ENCODE measurements at regions not wholly inside any gene's neighbourhood (a gene's known extent, or its start where the extent isn't known, plus 50 kb on each side); places are given as distances from the start of the nearest gene placed in this dataset.

- no peak for TF ChIP-seq YY1 (IDR thresholded peaks at IDR 0.05; ENCODE audit: insufficient read depth, insufficient read length)
- TF ChIP-seq ZNF274 (IDR thresholded peaks at IDR 0.05; ENCODE audit: low read depth, low read length) = no peak
Observed at GRCh38 chr2:120945832-120946499, 210.3 kb downstream of the GLI2 start.
